ENCODE measurements at regions not wholly inside any gene's neighbourhood (a gene's known extent, or its start where the extent isn't known, plus 50 kb on each side); places are given as distances from the start of the nearest gene placed in this dataset.

- BruUV-seq (replicated peaks) = no TSS peak
- no peaks in the 10 kb centered on the region for H3K27me3 Mint-ChIP-seq (ENCODE audit: unreplicated experiment)
- CTCF ChIA-PET = no interaction called here
- H3K27ac Mint-ChIP-seq (ENCODE audit: unreplicated experiment) = no peak overlapping the region
- H3K4me1 Mint-ChIP-seq (ENCODE audit: low read depth, unreplicated experiment) = peaks cover 27% of the 10 kb centered on the region
- intact Hi-C loops (cut with micrococcal nuclease; ENCODE audit: unreplicated experiment) = no loop called here
- H3K9me3 Mint-ChIP-seq (ENCODE audit: low read depth, unreplicated experiment) = peaks cover 2% of the 10 kb centered on the region
- no peaks in the 10 kb centered on the region for H3K36me3 Mint-ChIP-seq (ENCODE audit: insufficient read depth, unreplicated experiment)
- no peak for DNase-seq
- no peak overlapping the region for H3K4me3 Mint-ChIP-seq (ENCODE audit: low read depth, unreplicated experiment)
- TF ChIP-seq CTCF (IDR thresholded peaks at IDR 0.05; ENCODE audit: unreplicated experiment) = no peak
These were observed 172.5 kb upstream of the NETO1 start for GRCh38 chr18:73040247-73040646.

GRCh38 chr18:73038336-73038735 lies 170.5 kb upstream of the NETO1 start:
- intact Hi-C loops (cut with micrococcal nuclease; ENCODE audit: unreplicated experiment) = no loop called here
- H3K27ac Mint-ChIP-seq (ENCODE audit: unreplicated experiment) = no peak overlapping the region
- peaks cover 2% of the 10 kb centered on the region for H3K9me3 Mint-ChIP-seq (ENCODE audit: low read depth, unreplicated experiment)
- DNase-seq = no peak
- H3K27me3 Mint-ChIP-seq (ENCODE audit: unreplicated experiment) = no peaks in the 10 kb centered on the region
- H3K4me3 Mint-ChIP-seq (ENCODE audit: low read depth, unreplicated experiment) = no peak overlapping the region
- BruUV-seq (replicated peaks) = no TSS peak
- H3K36me3 Mint-ChIP-seq (ENCODE audit: insufficient read depth, unreplicated experiment) = no peaks in the 10 kb centered on the region
- CTCF ChIA-PET = no interaction called here
- H3K4me1 Mint-ChIP-seq (ENCODE audit: low read depth, unreplicated experiment) = peaks cover 17% of the 10 kb centered on the region
- TF ChIP-seq CTCF (IDR thresholded peaks at IDR 0.05; ENCODE audit: unreplicated experiment) = no peak

- TF ChIP-seq CTCF (IDR thresholded peaks at IDR 0.05; ENCODE audit: unreplicated experiment) = no peak
- no peaks in the 10 kb centered on the region for H3K27me3 Mint-ChIP-seq (ENCODE audit: unreplicated experiment)
- intact Hi-C loops (cut with micrococcal nuclease; ENCODE audit: unreplicated experiment) = loop anchor here (5.0 kb wide), 1 partner anchor 113 kb away; no protein-coding TSS in a partner anchor
- H3K9me3 Mint-ChIP-seq (ENCODE audit: low read depth, unreplicated experiment) = peaks cover 13% of the 10 kb centered on the region
- CTCF ChIA-PET = no interaction called here
- no peak overlapping the region for H3K4me3 Mint-ChIP-seq (ENCODE audit: low read depth, unreplicated experiment)
- no peaks in the 10 kb centered on the region for H3K36me3 Mint-ChIP-seq (ENCODE audit: insufficient read depth, unreplicated experiment)
- peaks cover 10% of the 10 kb centered on the region for H3K4me1 Mint-ChIP-seq (ENCODE audit: low read depth, unreplicated experiment)
- H3K27ac Mint-ChIP-seq (ENCODE audit: unreplicated experiment) = no peak overlapping the region
- DNase-seq = no peak
- BruUV-seq (replicated peaks) = no TSS peak
These were observed 156.2 kb upstream of the NETO1 start for GRCh38 chr18:73023975-73024374.

- intact Hi-C loops (cut with micrococcal nuclease; ENCODE audit: unreplicated experiment) = no loop called here
- TF ChIP-seq CTCF (IDR thresholded peaks at IDR 0.05; ENCODE audit: unreplicated experiment) = no peak
- Mint-ChIP-seq H3K9me3 (ENCODE audit: low read depth, unreplicated experiment) (peaks cover 8% of the 10 kb centered on the region), H3K4me3 (ENCODE audit: low read depth, unreplicated experiment) (no peak overlapping the region), H3K36me3 (ENCODE audit: insufficient read depth, unreplicated experiment) (no peaks in the 10 kb centered on the region), H3K27ac (ENCODE audit: unreplicated experiment) (no peak overlapping the region), H3K4me1 (ENCODE audit: low read depth, unreplicated experiment) (peaks cover 9% of the 10 kb centered on the region), H3K27me3 (ENCODE audit: unreplicated experiment) (no peaks in the 10 kb centered on the region)
- BruUV-seq (replicated peaks) = no TSS peak
- CTCF ChIA-PET = no interaction called here
- no peak for DNase-seq
These were observed 141.9 kb upstream of the NETO1 start for GRCh38 chr18:73009691-73010090.

- CTCF ChIA-PET = no interaction called here
- peaks cover 8% of the 10 kb centered on the region for H3K9me3 Mint-ChIP-seq (ENCODE audit: low read depth, unreplicated experiment)
These were observed 140.1 kb upstream of the NETO1 start for GRCh38 chr18:73007915-73008308.

More at GRCh38 chr18:73007915-73008308, 140.1 kb upstream of the NETO1 start:
- no peak for DNase-seq
- H3K4me3 Mint-ChIP-seq (ENCODE audit: low read depth, unreplicated experiment) = no peak overlapping the region
- peaks cover 9% of the 10 kb centered on the region for H3K4me1 Mint-ChIP-seq (ENCODE audit: low read depth, unreplicated experiment)
- no peak overlapping the region for H3K27ac Mint-ChIP-seq (ENCODE audit: unreplicated experiment)
- no peaks in the 10 kb centered on the region for H3K36me3 Mint-ChIP-seq (ENCODE audit: insufficient read depth, unreplicated experiment)
- H3K27me3 Mint-ChIP-seq (ENCODE audit: unreplicated experiment) = no peaks in the 10 kb centered on the region
- TF ChIP-seq CTCF (IDR thresholded peaks at IDR 0.05; ENCODE audit: unreplicated experiment) = no peak
- intact Hi-C loops (cut with micrococcal nuclease; ENCODE audit: unreplicated experiment) = no loop called here
- no TSS peak for BruUV-seq (replicated peaks)

All from Calu3 (cell line).